SKM-1 treated with dmso at 0.1 percent for 144 hours (cell line): ENCODE measurements at regions not wholly inside any gene's neighbourhood (a gene's known extent, or its start where the extent isn't known, plus 50 kb on each side); places are given as distances from the start of the nearest gene placed in this dataset.
A peak's percentile ranks its signal among the peaks of the same experiment; 100 is the strongest.

ENCODE experiments used
- DNase-seq: peaks from one replicate; lab custom pipeline; 2025; ENCODE audit not compliant: unreplicated experiment; lab: John Stamatoyannopoulos, UW

- no peak for DNase-seq
Measured at GRCh38 chr3:174398761-174399160, 460.4 kb upstream of the NAALADL2 start.

DNA sequence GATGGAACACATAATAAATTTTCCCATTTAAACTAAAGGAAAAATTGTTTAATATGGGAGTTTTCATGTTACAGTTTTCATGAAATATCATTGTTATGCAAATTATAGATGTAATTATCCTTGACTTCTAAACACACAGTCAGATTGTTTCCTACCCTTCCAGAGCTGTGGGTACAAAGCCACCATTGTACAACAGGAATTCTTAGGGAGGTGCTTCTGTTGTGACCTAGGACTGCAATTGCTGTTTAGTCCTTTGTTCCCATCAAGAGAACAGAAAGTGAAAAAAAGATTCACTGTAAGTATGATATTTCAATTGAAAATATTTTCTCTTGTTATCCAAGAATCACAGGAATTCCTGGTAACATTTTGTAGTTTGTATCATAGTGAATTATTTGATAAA is 455.3 kb upstream of the NAALADL2 start:
- DNase-seq = no peak

DNA sequence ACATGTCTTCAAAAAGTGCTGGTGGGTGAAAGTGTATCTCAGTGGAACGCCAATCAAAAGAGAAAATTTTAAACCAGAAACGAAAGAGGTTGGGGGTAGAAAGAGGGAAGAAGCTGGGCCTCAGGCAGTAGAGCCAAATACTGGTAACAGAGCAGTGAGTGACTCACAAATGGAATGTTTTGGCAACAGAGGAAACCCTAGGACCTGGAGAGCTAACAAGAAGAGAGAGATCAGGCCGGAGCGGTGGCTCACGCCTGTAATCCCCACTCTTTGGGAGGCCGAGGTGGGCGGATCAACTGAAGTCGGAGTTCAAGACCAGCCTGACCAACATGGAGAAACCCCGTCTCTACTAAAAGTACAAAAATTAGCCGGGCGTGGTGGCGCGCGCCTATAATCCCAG is 450.8 kb upstream of the NAALADL2 start:
- DNase-seq = no peak

DNA sequence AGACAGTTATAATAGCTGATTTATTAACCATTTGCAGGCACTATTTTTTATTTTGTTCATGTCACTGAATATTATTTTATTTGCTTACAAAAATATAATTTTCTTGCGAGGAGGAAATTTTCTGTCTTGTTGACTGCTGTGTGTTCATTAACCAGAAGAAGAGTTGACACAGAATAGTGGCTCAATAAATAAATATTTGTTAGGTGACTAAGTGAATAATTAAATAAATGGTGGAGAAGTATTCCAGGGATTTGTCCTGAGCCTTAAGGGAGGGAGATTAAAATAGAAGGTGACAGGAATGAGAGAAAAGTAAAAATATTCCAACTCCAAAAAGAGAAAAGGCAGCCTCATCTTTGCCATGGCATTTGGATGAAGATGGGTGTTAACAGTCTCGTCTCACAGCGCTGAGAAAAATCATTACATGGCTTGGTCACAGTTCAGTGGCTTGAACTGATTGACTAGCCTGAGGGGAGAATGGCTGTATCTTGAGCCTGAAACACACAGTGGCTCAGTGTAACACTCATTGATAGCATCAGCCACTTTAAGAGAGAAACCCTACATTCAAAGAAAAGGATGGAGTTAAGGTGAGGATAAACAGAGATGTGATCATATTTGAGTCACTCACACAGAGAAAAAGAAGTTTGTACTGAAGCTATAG is 449.9 kb upstream of the NAALADL2 start:
- DNase-seq = no peak

DNA sequence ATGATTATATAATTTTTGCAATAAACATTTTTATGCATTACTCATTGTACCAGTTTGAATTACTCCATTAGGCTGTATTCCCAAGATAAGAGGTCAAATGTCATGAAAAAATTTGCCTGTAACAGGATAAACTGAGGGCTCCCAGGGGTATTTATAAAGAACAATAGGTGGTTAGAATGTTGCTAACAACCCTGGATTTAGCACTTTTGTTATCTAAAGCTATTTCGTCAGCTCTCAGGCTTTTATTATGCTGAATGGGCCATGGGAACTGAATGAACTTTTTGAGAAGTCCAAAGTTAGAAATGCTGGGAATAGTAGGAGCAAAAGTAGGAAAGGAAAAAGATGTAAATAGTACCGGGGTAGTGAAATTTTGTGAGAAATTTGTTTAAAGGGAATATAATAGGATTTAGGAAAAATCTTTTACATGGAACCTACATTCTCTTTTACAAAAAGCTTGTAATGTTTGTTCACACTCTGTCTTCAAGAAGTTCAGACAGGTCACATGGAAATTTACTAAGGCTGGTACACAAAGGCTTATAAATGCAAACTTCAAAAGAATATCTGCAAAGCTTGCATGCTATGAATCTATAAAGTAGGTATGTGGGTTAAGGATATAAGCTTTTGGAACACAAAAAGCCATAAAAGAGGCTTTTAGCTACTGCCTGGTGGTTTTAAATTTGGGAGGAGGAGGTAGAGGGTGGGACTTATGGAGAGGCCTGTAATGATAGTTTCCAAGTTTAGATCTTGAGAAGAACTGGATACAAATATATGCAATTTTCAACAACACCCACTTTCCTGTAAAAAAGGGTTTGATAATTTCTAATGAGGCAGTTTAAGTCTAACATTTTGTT is 445.8 kb upstream of the NAALADL2 start:
- no peak for DNase-seq

DNA sequence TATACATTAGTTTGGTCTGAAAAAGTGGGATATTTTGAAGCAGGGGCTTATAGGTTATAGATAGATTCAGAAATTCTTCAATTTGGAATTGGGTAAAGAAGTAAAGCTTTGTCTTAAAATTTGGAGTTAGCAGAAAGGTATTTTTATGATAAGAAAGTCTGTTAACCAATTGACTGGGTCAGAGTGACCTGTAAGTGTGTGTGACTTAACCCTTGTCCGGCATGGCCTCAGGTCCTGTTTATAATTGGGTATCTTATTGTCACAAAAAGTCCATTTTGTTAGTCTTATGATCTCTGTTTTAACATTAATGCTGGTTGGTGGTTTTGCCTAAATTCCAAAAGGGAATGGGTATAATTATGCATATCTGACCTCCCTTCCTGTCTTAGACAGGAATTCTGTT is 444.2 kb upstream of the NAALADL2 start:
- no peak for DNase-seq

- DNase-seq = peak; percentile 76
Measured at GRCh38 chr3:174417573-174417972, 441.6 kb upstream of the NAALADL2 start.

GRCh38 chr3:174419216-174419615 is 439.9 kb upstream of the NAALADL2 start:
- DNase-seq = no peak

GRCh38 chr3:174423936-174424335 is 435.2 kb upstream of the NAALADL2 start:
- DNase-seq = no peak

DNA sequence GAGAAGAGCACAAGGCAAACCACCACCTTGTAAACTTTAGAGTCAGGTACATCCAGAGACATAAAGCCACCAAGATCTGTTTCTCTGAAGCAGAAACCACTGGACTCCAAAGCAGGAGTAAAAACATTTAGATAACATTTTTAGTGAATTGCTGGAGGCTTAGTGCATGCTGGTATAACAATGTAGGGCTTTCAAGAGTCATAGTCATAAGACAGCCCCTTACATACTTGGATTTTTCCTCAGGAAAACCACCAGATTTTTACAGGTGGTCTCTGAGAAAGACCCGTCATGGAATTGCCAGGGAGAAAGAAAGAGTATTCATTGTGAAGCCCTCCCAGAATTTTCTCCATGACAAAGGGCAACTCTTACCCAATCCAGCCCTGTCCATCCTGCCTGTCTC is 434.5 kb upstream of the NAALADL2 start:
- no peak for DNase-seq

GRCh38 chr3:174425422-174425821 is 433.7 kb upstream of the NAALADL2 start:
- DNase-seq = no peak

DNA sequence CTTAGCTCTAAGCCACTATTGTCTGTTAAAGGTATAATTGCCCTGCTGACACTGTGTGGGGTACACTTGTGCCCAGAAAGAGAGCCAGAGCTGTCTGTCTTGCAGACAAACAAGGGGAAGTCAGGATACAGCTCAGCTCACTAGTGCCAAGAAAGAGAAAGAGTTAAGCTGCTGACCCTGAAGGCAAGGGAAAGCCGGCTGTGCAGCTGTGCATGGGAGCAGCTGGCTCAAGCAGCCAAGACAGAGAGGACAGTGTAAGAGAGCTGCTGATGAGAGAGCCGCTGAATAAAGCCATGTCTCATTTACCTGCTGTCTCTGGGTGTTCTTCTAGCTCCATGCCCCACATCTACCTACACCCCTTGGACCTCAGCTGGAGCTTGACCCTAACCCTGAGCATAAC is 428.1 kb upstream of the NAALADL2 start:
- no peak for DNase-seq

- DNase-seq = no peak
Measured at GRCh38 chr3:174431717-174432116, 427.4 kb upstream of the NAALADL2 start.

- DNase-seq = peak; percentile 27
Measured at GRCh38 chr3:174436367-174436766, 422.8 kb upstream of the NAALADL2 start.

DNA sequence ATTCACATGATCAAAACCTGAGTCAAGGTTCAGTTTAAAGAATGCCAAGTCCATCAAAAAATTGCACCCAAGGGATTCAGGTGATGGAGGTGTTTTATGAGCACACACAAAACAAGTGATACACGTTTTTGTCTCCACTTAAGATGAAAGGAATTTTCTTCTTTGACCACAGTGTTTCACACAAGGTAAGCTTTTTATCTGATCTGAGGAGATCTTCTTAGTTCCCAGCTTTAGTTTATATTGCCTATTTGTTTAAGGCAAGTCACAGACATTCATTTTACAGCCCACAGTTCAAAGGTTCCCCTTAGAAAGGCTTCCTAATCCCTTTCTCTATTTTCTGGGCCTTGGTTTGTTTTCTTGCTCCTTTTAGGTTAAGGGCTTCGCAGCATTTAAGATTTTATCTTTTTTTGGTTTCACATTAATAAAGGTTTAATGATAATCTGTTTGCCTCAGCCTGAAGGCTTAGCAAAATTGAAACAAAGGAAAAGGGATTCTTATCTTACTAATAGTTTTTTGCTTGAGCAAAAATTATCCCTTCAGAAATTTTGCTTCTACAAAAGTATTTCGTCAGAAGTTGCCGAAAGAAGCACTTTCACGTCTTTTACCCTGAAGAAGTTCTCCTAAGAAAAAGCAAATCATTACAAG is 420.5 kb upstream of the NAALADL2 start:
- DNase-seq = no peak

DNA sequence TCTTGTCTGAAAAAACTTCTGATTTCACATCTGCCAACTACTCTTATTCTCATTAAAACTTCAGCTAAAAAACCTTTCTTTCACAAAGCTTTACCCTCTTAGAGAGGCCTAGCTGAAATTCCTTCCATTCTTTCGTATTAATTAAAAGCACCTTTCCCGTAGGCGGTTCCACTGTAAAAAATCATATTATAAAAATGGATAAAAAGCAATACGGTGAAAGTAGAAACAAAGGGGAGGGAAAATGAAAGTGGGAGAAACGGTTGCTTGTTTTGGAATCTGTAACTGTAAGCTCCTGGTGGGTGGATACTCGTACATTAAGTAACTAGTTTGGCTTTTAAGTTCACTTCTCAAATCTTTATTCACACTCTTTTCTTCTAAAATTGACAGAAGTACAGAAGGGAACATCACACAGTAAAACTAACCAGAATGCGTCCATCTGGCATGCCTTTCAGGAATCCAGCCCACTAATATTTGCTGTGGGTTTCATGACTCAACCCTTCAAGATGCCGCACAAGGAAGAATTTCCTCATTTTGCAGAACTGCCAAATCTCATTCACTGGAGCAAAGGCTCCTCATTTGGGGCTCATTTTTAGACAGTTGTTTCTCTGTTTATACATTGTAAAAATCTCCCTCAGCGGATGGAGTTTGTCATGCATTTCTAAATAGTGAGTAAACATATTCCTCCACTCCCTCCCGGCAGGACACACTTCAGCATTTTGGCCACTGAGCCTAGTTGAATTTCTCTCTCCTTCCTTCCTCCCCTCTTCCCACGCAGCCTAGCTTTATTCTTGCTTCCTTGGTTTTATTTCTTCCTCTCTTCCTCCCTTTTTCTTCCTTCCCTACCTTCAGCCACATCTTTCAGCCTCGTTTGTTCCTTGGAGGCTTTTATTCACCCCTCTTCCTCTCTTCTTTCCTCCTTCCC is 419.5 kb upstream of the NAALADL2 start:
- peak; percentile 66 for DNase-seq

DNA sequence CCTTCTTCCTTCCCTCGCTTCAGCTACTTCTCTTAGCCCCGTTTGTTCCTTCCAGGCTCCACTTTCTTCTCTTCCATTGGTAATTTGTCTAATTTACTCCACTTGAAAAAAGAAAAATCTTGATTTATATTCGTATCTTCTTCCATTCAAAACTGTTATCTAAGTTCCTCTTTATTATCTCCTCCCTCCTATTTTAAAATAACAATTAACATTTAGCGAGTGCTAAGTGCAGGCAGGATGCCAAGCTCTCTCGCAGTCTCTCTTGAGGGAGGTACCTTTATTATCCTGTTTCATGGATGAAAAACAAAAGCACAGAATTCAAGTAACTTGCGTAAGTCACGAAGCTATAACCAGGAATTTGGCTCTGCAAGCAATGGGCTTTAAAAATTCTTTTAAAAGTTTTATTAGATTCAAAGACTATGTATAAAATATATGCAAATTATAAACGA is 418.9 kb upstream of the NAALADL2 start:
- no peak for DNase-seq

- peak; percentile 68 for DNase-seq
Measured at GRCh38 chr3:174440741-174441587, 418.2 kb upstream of the NAALADL2 start.

GRCh38 chr3:174441588-174442301 is 417.4 kb upstream of the NAALADL2 start:
- no peak for DNase-seq
